ENCODE measurements at regions not wholly inside any gene's neighbourhood (a gene's known extent, or its start where the extent isn't known, plus 50 kb on each side); places are given as distances from the start of the nearest gene placed in this dataset.
"Not testable (repeated sequence)": the region's sequence is repeated elsewhere in the genome, so short reads cannot be mapped to it uniquely, and the experiment has no call there.

- DNase-seq = not testable (repeated sequence)
Observed at GRCh38 chr5:96319981-96320739, 112.9 kb downstream of the PCSK1 start.

DNA sequence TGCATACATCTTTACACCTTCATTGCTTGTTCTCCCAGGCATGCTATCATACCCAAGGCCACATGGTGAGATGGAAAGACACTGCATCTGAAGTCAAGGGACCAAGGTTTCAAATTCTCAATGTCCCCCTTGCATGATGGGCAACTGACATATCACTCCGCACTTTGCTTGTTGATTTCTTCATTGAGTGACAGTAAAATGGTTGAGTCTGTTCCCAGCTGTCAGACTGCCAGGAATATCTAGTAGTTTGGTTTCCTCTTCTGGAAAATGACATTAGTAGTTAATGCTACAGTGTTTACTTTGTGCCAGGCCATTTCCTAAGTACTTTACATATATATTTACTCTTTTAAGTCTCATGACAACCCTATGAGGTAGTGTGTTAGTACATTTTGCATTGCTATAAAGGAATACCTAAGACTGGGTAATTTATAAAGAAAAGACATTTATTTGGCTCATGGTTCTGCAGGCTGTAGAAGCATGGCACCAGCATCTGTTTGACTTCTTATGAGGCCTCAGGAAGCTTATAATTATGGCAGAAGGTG, 114.4 kb downstream of the PCSK1 start:
- DNase-seq = peak; percentile 85

GRCh38 chr5:96317945-96318344, 115.1 kb downstream of the PCSK1 start:
- DNase-seq = no peak

DNA sequence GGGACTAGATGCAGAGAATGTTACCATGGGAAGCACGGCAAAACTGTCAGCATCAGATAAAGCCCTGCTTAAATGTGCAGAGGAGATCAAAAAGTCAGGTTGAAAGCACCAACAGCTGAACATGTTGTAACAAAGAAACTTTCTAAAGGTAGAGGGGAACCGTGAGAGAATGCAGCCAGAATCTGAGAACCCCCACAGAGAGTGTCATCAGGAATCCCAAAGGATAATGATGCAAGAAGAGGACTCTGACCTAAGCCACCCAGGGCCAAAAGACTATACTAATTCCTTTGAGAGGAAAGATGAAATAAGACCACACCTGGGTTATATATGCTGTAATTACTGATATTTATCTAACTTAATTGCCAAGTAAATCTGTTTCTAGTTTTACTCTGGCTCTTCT, 116.6 kb downstream of the PCSK1 start:
- DNase-seq = peak; percentile 77

GRCh38 chr5:96316017-96316416, 117.0 kb downstream of the PCSK1 start:
- DNase-seq = peak; percentile 68

GRCh38 chr5:96315431-96315830, 117.6 kb downstream of the PCSK1 start:
- no peak for DNase-seq

- no peak for DNase-seq
Observed at GRCh38 chr5:96312383-96312782, 120.7 kb downstream of the PCSK1 start.

DNA sequence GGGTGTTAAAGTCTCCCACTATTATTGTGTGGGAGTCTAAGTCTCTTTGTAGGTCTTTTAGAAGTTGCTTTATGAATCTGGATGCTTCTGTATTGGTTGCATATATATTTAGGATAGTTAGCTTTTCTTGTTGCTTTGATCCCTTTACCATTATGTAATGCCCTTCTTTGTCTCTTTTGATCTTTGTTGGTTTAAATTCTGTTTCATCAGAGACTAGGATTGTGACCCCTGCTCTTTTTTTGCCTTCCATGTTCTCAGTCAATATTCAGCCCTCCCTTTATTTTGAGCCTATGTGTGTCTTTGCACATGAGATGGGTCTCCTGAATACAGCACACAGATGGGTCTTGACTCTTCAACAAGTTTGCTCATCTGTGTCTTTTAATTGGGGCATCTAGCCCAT, 126.0 kb downstream of the PCSK1 start:
- not testable (repeated sequence) for DNase-seq

GRCh38 chr5:96302174-96302738, 130.8 kb downstream of the PCSK1 start:
- DNase-seq = no peak

DNA sequence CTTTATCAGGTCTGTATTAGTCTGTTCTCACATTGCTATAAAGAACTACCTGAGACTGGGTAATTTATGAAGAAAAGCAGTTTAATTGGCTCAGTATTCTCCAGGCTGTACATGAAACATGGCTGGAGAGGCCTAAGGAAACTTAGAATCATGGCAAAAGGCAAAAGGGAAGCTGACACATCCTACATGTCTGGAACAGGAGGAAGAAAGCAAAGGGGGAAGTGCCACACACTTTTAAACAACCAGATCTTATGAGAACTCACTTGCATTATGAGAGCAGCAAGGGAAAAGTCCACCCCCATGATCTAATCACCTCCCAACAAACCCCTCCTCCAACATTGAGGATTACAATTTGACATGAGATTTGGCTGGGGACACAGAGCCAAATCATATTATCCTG, 132.1 kb downstream of the PCSK1 start:
- no peak for DNase-seq

DNA sequence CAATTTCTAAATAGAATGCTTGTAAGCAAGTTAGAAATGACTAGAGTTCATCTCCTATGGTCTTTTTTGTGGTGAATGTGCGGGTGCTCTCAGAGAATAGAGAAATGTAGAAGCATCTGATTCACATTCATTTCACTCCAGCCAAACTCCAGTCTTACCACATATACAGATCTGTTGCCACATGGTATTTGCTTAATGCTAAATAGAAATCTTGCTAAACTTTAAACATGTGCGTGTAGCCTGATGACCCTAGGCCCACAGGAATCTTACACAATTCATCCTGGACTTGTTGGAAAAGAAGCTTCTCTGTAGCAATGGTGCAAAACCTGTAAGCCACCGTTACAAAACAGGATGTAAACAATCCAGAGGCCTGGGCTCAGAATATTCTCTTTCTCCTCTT, 135.2 kb downstream of the PCSK1 start:
- no peak for DNase-seq

DNA sequence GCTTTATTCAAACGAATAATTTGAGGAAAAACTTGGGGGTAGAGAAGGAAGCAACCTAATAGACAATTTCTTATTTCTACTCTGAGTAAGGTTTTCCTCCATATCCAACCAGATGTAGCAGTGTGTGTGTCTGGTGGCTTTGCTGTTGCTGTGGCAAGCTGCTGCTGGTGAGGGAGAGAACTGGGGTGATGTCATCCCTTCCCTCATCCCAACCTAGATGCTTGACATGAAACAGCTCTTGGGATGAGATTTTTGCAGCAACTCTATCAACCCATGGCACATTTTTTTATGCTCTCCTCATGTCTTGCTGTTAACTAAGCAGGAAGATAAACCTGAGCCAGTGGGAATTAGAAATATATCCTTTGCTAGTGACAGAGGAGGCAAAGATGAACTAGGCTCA, 135.8 kb downstream of the PCSK1 start:
- DNase-seq = no peak

DNA sequence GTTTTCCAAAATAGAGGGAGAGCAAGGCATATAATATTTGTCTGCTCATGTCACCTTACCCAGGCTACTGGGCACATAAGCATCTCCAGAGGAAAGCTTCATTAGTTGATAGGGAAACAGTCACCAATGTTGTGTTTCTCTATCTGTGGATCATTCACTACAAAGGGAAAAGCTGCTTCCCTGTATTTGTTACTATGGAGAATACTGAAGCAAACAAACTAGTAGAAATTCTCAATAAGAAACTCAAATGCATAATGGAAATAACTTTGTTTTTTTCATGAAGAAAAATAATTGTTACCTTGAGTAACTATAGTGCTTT, 138.2 kb downstream of the PCSK1 start:
- DNase-seq = no peak

DNA sequence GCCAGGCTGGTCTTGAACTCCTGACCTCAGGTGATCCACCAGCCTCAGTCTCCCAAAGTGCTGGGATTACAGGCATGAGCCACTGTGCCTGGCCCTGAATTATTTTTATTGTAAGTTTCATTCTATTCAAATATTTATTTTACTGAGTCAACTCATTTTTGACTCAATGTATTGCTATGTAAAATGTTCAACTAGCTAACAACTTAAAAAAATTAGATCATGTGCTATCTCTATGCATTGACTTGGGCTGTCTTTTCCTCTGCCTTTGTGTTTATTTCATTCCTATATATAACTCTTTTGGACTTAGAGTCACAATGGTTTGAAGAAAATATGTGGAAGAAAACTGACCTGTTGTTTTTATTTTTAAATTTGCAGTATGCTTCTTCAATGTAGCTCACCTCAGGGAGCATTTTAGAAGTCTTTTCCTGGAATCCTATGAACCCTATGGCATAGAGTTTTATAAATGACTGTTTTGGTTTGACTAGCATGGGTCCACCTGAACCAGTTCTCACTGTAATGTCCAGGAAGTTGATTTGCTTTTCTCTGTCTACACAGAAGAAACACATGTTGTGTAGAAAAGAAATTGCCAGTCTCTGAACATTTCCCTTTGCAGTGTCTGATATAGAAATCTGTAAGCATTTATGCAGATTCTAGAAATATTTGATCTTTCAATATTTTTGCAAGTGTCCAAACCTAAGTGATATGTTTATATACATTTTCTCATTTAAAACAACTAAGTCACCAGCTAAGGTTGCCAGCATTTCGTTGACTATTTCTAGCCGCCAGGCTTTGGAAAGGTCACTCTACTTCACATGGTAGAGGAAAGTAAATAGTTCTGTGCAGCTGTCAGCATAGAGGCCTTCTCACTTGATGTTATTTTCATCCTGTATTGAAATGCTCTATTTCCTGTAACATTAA, 138.8 kb downstream of the PCSK1 start:
- peak; percentile 15 for DNase-seq

DNA sequence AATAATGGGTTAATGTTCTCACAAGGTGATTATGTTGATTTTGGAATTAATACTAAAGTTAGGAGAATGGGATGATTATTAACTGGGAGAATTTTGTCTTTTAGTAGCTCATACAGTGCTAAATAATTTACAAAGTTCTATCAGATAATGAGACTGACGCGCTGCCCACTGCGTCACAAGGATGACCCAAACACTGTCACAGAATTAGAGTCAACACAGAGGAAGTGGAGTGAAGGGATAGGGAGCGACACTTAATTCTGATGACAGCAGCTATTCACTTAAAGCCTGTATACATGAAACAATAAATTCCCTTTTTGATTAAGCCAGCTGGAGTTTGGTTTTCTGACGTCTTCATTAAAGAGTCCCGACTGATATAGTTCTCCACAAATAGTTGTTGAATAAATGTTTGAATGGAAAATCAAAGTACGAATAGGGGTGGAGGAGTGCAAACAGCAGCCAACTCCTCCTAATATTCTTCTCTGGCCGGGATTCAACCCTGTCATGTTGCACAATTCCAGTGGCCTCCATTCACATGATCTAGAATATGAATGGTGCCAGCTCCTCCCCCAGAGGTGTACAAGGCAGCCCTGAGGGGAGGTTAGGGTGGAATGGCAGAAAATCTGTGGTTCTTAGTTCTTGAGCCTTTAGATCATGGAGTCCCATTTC, 140.3 kb downstream of the PCSK1 start:
- DNase-seq = no peak

DNA sequence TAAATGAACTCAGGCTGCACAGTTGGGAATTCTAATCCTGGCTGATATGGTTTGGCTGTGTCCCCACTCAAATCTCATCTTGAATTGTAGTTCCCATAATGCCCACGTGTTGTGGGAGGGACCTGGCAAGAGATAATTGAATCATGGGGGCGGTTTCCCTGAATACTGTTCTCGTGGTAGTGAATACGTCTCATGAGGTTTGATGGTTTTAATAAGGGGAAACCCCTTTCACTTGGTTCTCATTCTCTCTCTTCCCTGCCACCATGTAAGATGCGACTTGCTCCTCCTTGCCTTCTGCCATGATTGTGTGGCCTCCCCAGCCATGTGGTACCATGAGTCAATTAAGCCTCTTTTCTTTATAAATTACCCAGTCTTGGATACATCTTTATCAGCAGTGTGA, 143.8 kb downstream of the PCSK1 start:
- DNase-seq = not testable (repeated sequence)

DNA sequence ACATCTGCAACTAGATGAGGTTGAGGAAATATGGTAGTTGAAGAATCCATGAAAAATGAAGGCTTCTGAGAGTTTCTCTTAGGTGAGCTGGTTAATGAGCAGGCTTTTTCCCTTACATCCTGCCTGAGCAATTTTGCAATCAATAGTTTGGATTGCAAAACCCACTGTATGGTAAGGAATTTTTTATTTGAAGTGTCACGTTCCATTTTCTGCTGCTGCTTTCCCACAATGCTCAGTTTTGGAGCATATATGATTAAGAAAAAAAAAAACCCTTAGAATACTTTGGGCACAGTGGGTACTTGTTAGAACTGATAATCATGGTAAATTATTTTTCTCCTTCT, 144.2 kb downstream of the PCSK1 start:
- DNase-seq = no peak

DNA sequence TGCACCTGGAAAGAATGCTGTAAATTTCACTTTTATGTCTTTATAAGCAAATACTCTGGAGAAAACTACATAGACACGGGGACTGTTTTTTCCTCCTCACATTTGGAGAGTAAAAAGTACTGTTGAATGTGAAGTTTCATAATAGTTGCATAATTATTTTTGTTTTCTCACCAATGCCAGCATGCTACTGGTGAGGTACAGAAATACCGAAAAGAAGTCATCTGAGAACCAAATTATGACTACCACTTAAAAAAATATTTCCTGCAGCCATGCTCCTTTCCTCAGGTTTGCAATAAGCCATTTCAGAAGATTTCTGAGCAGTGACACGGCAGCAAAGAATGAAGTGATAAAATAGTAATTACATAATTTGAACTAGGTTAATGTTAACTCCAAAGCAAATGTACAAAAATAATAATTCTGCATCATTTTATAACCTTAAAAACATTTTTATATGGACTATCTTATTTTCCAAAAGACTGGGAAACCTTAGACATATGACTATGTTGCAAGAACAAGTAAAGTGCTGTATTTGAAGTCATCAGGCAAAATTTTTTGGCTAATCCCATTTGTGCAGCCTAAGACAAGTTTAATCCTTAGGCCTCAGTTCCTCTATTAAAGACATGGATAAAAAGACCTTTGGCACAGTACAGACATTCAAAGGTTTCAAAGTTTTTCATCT, 144.7 kb downstream of the PCSK1 start:
- no peak for DNase-seq

DNA sequence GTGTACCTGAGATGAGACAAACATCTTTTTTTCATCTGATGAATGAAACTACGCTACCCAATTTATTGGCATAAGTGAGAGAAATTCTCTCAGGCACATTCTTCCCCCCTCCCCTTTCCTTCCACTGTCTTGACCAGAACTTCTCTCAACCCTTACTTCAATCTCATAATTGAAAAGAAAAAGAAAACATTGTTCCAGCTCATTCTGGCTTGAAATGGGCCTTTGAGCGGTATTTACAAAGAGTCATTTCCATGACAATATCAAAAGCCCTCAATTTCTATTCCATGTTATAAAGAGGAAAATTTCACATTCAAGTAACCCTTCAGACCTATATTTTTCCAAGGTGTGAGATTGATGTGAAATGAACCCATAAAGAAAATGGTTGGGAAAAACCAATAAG, 145.9 kb downstream of the PCSK1 start:
- no peak for DNase-seq

GRCh38 chr5:96285823-96286222, 147.2 kb downstream of the PCSK1 start:
- DNase-seq = no peak

- DNase-seq = no peak
Observed at GRCh38 chr5:96284727-96285389, 148.2 kb downstream of the PCSK1 start.

DNA sequence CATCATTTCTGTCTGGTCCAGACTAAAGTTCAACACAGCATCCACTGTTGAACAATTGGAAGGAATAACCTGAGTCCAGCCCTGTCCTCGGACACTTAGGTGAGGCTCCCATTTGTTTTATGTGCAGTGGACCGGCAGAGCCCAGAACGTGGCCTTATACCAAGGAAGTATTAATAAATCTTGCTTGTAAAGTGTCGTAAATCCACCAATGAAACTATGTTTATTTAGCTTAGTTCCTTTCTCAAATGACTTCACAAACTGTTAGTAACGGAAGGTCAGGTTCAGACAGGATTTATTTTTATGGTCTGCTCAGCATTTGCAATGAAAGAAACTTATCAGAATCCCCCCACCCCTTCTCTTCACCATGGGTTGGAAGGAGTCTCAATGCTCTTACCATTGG, 149.5 kb downstream of the PCSK1 start:
- DNase-seq = no peak
